OCI-LY3 (cell line): ENCODE measurements at regions not wholly inside any gene's neighbourhood (a gene's known extent, or its start where the extent isn't known, plus 50 kb on each side); places are given as distances from the start of the nearest gene placed in this dataset.

Experiments used
- H2AFZ ChIP-seq: fragments of 200-600, 300-600 bp; shearing (Covaris generic); 2 replicates; pipeline ENCODE4 v1.6.0; 2014; ENCODE audit warnings: antibody characterized with exemption, low read depth, low read length
- H3K27ac ChIP-seq: fragments of 200-600, 300-600 bp; sonication (generic); 2 replicates; pipeline ENCODE4 v1.5.1; 2014; ENCODE audit warnings: mild to moderate bottlenecking, low read length, moderate library complexity, mixed read lengths
- H3K27me3 ChIP-seq: fragments of 200-600, 300-600 bp; sonication (generic); 2 replicates; pipeline ENCODE4 v1.6.1; 2014; ENCODE audit warnings: low read depth, low read length, mixed read lengths
- H3K36me3 ChIP-seq: fragments of 200-600, 300-600 bp; sonication (generic); replicated peaks from 2 replicates; pipeline ENCODE3; 2014; ENCODE audit warnings: low read depth, low read length, mixed read lengths
- H3K4me1 ChIP-seq: fragments of 300-600, 200-600 bp; sonication (generic); 2 replicates; pipeline ENCODE4 v1.6.1; 2014; ENCODE audit warnings: low read length, mixed read lengths
- H3K4me2 ChIP-seq: fragments of 200-600, 300-600 bp; sonication (generic); 2 replicates; pipeline ENCODE4 v1.6.1; 2014; ENCODE audit warnings: low read length, mixed read lengths
- H3K4me3 ChIP-seq: fragments of 300-600, 200-600 bp; sonication (generic); 2 replicates; pipeline ENCODE4 v1.5.1; 2014; ENCODE audit warnings: antibody characterized with exemption, mild to moderate bottlenecking, low read length, moderate library complexity
- H3K79me2 ChIP-seq: fragments of 300-600, 200-600 bp; shearing (Covaris generic); 2 replicates; pipeline ENCODE4 v1.6.1; 2014; ENCODE audit warnings: mild to moderate bottlenecking, low read length, mixed read lengths
- H3K9ac ChIP-seq: fragments of 300-600, 200-600 bp; shearing (Covaris generic); 2 replicates; pipeline ENCODE4 v1.6.0; 2014; ENCODE audit warnings: mild to moderate bottlenecking, low read length, moderate library complexity
- H3K9me3 ChIP-seq: fragments of 200-600, 300-600 bp; shearing (Covaris generic); 2 replicates; pipeline ENCODE4 v1.6.1; 2014; ENCODE audit warnings: low read length, mixed read lengths; ENCODE audit not compliant: insufficient read depth
- H4K20me1 ChIP-seq: fragments of 200-600, 300-600 bp; sonication (generic); 2 replicates; pipeline ENCODE4 v1.6.1; 2016; ENCODE audit warnings: low read length, mixed read lengths; ENCODE audit not compliant: insufficient read depth
- CTCF ChIP-seq: fragments of 200-600, 300-600 bp; sonication (generic); IDR thresholded peaks from 2 replicates; pipeline ENCODE4 v1.5.1; 2014; ENCODE audit warnings: antibody characterized with exemption, low read length, low read depth
- EZH2phosphoT487 ChIP-seq: fragments of 200-600 bp; shearing (Covaris generic); IDR thresholded peaks from 2 replicates; pipeline ENCODE4 v1.6.1; 2018; ENCODE audit warnings: antibody characterized with exemption, mixed run types, low read depth

- Histone ChIP-seq H3K27ac (no peak overlapping the region), H3K79me2 (no peaks in the 10 kb centered on the region), H3K9me3 (no peaks in the 10 kb centered on the region), H4K20me1 (no peaks in the 10 kb centered on the region), H3K4me2 (no peak overlapping the region), H3K27me3 (no peaks in the 10 kb centered on the region), H3K9ac (no peak overlapping the region), H3K36me3 (no peaks in the 10 kb centered on the region), H2AFZ (no peak overlapping the region), H3K4me3 (no peak overlapping the region), H3K4me1 (no peaks in the 10 kb centered on the region)
- TF ChIP-seq EZH2phosphoT487: no peak
- TF ChIP-seq CTCF: no peak
Observed at GRCh38 chr6:168774381-168774780, 333.4 kb downstream of the SMOC2 start.

- Histone ChIP-seq H3K36me3 (no peaks in the 10 kb centered on the region), H2AFZ (no peak overlapping the region), H3K27me3 (no peaks in the 10 kb centered on the region), H3K4me3 (no peak overlapping the region), H3K9ac (no peak overlapping the region), H3K4me1 (no peaks in the 10 kb centered on the region), H3K27ac (no peak overlapping the region), H3K79me2 (no peaks in the 10 kb centered on the region), H4K20me1 (no peaks in the 10 kb centered on the region), H3K4me2 (no peak overlapping the region), H3K9me3 (no peaks in the 10 kb centered on the region)
- TF ChIP-seq CTCF (no peak), EZH2phosphoT487 (no peak)
Observed at GRCh38 chr6:168773788-168774187, 332.8 kb downstream of the SMOC2 start.

- TF ChIP-seq EZH2phosphoT487 (no peak), CTCF (no peak)
- no peak overlapping the region for H3K27ac ChIP-seq
- H3K79me2 ChIP-seq: no peaks in the 10 kb centered on the region
- no peaks in the 10 kb centered on the region for H4K20me1 ChIP-seq
- H3K9me3 ChIP-seq: no peaks in the 10 kb centered on the region
- H3K4me3 ChIP-seq: no peak overlapping the region
- no peaks in the 10 kb centered on the region for H3K36me3 ChIP-seq
- H3K4me2 ChIP-seq: no peak overlapping the region
- H3K9ac ChIP-seq: no peak overlapping the region
- no peak overlapping the region for H2AFZ ChIP-seq
- H3K27me3 ChIP-seq: no peaks in the 10 kb centered on the region
- H3K4me1 ChIP-seq: no peaks in the 10 kb centered on the region
Observed at GRCh38 chr6:168765752-168766151, 324.8 kb downstream of the SMOC2 start.

- no peaks in the 10 kb centered on the region for H4K20me1 ChIP-seq
- no peak overlapping the region for H3K9ac ChIP-seq
- H3K36me3 ChIP-seq: no peaks in the 10 kb centered on the region
- H3K27me3 ChIP-seq: no peaks in the 10 kb centered on the region
- no peaks in the 10 kb centered on the region for H3K4me1 ChIP-seq
- no peaks in the 10 kb centered on the region for H3K9me3 ChIP-seq
- no peak overlapping the region for H3K4me3 ChIP-seq
- TF ChIP-seq EZH2phosphoT487 (no peak), CTCF (no peak)
- H2AFZ ChIP-seq: no peak overlapping the region
- H3K4me2 ChIP-seq: no peak overlapping the region
- no peak overlapping the region for H3K27ac ChIP-seq
- H3K79me2 ChIP-seq: no peaks in the 10 kb centered on the region
Observed at GRCh38 chr6:168756009-168756634, 315.1 kb downstream of the SMOC2 start.
